Eye (tissue), 1 donor: ENCODE measurements at regions not wholly inside any gene's neighbourhood (a gene's known extent, or its start where the extent isn't known, plus 50 kb on each side); places are given as distances from the start of the nearest gene placed in this dataset.
"Not testable (repeated sequence)": the region's sequence is repeated elsewhere in the genome, so short reads cannot be mapped to it uniquely, and the experiment has no call there.

Source experiments
- DNase-seq: peaks from one replicate; pipeline ENCODE4 v3.0.0-alpha.2; 2015

DNA sequence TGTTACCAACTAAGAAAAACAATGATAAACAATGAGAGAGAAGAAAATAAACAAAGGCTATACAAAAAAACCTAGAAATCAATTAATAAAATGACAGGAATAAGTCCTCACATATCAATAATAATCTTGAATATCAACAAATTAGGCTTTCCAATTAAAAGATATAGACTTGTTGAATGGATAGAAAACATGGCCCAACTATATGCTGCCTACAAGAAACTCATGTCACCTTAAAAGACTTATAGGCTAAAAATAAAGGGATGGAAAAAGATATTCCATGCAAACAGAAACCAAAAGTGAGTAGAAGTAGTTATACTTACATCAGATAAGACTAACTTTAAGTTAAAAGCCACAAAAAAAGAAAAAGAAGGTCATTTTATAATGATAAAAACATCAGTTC is 183.9 kb downstream of the MYRFL start:
- DNase-seq, result no peak

DNA sequence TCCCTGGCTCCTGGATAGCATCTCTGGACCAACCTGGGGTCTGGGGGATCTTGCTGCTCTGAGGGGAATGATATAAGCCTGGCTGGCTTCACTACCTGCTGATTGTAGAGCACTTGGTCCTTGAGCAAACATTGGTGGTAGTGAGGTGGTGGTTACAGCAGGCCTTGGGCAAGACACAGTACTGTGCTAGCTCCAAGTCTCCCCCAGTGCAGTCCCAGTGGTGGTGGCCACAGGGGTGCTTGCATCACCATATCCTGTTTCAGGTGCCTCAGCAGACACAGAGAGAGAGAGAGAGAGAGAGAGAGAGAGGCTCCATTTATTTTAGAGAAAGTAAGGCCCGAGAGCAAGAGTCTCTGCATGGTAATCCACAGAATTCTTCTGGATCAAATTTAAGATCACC is 186.3 kb downstream of the MYRFL start:
- no peak for DNase-seq

DNA sequence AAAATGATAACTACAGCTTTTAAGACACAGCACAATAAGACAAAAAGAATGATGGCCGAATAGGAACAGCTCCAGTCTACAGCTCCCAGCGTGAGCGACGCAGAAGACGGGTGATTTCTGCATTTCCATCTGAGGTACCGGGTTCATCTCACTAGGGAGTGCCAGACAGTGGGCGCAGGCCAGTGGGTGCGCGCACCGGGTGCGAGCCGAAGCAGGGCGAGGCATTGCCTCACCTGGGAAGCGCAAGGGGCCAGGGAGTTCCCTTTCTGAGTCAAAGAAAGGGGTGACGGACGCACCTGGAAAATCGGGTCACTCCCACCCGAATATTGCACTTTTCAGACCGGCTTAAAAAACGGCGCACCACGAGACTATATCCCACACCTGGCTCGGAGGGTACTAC is 188.0 kb downstream of the MYRFL start:
- not testable (repeated sequence) for DNase-seq

DNA sequence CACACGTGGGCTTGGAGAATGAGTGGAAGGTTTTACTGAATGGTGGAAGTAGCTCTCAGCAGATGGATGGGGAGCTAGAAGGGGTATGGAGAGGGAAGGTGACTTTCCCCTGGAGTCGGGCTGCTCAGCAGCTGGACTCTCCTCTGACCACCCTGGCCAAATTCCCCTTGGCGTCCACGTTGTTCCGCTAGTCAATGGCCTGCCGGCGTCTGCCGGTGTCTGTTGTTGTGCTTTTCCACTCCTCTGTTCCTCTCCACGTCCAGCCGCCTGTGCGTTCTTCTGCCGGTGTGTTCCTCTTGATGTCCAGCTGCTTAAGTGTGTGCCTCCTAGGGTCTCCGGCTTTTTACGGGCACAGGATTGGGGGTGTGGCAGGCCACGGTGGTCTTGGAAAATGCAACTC is 203.5 kb downstream of the MYRFL start:
- DNase-seq, result no peak

- DNase-seq, result no peak
Measured at GRCh38 chr12:70028918-70029317, 203.9 kb downstream of the MYRFL start.

- no peak for DNase-seq
Measured at GRCh38 chr12:70031046-70031445, 206.0 kb downstream of the MYRFL start.

- peak; percentile 23 for DNase-seq
Measured at GRCh38 chr12:70032076-70032475, 207.0 kb downstream of the MYRFL start.

GRCh38 chr12:70033310-70033709 is 208.3 kb downstream of the MYRFL start:
- no peak for DNase-seq

DNA sequence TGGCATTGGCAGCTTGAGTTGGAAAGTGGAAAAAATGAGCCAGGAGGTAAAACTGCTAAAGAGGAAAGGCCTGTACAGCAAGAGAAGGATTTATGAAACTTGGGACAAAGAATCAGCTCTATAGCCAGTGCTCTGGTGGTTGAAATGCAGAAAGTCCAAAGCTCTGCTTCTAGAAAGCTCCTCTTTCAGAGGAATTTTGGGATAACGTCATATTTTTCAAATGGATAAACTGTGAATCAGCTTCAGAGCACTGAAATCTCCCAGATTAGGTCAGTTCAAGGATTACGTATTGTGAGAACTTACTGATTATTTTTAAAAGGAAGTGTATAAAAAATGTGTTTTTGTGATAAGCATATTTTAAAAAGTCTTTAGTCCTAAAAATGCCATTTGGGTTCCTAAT is 203.1 kb upstream of the CNOT2 start:
- peak; percentile 4 for DNase-seq

DNA sequence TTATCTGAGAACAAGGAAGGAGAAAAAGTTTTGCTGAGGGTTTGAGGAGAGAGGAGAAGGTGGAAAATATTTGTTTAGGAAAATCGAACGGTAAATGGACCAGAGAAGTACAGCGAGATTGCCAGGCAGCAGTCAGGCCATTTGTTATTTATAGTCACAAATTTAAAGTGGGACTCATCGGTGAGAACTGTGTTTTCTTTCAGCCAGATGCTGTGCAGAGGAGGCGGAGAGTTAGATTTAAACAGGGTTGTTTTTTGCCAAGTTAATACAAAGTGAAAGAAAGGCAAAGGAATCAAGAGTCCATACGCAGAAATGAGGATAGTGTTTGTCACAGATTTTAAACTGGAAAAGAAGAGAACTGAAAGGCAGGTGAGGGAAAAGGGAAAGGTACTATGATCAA is 200.6 kb upstream of the CNOT2 start:
- DNase-seq, result no peak

GRCh38 chr12:70043490-70044138 is 199.6 kb upstream of the CNOT2 start:
- DNase-seq, result no peak

DNA sequence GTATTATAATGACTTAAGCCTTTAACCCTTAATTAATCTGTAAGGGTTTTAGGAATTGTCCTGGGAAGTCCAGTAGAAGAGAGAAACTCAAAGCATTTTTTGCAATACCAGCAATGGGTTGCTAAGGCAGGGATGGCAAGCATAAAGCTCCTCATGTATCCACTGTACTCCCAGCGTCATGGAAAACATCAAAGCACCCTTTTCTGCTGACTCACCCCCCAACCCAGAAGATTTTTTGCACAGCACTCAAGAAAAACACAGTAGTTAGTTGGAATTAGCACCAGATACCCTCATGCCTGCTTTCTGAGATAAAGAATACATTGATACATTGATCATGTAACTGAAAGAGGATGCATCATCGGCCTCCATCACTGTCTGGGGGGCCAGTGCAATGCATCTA is 199.1 kb upstream of the CNOT2 start:
- no peak for DNase-seq

GRCh38 chr12:70045036-70045435 is 198.2 kb upstream of the CNOT2 start:
- DNase-seq, result no peak

DNA sequence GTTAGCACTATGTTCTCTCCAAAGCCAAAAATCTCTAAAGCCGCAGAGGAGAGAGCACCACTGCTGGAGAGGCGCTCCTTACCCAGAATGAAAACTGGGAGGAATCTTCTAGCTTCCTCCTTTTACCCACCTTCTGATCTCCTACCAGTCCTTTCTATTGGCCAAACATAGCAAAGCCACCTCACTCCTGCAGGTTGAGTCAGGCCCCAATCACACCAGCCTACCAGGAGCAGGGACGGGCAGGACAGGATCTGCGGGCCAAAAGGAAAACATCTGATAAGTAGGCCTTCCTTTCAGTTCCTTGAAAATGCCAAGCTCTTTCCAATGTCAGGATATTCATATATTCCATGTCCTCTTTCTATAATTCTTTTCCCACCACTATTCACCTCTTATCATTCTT is 197.7 kb upstream of the CNOT2 start:
- no peak for DNase-seq

GRCh38 chr12:70048521-70049250 is 194.5 kb upstream of the CNOT2 start:
- DNase-seq, result no peak

GRCh38 chr12:70049596-70050360 is 193.5 kb upstream of the CNOT2 start:
- no peak for DNase-seq

DNA sequence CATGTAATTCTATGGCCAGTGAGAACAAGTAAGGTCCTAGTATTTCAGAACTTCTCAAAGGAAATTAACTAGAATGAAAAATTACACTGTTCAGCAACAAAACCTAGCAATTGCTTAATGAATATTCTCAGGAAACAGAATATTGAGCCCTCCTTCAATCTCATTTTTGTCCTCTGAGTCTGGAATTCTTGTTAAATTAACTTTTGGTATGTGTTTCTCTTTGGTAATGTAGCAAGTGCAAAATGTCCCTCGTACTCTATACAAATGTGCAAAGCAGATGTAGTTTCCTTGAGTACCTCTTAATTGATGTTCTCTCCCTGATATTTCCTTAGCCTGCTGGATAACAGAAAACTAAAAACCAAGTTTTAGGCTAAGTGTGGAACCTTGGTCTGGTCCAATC is 190.8 kb upstream of the CNOT2 start:
- no peak for DNase-seq

DNA sequence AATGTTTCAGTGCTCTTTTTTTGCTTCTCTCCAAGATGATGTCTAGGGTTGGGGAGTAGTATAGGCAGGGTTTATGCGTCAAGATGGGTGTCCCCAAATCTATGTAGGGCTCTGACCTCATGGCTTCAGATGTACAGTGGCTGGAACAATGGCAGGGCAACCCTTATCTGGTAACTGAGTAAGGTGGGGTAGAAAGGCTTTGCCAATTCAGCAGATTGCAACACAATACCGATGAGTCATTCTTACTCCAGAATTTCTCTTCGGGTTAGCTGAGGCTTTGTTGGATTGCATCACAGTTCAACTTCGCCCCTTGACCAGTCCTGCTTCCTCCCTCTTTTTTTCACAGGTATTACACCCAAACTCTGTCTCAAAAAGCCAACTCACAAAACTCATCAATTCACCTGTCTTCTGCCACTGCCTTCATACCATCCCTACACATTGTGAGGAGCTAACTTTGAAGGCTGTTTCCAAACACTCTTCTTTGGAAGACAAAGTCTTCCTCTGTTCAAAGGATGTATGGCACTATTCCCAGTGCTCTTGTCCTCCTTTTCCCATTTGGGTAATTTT is 190.2 kb upstream of the CNOT2 start:
- DNase-seq, result no peak

GRCh38 chr12:70059373-70059772 is 183.9 kb upstream of the CNOT2 start:
- DNase-seq, result no peak

GRCh38 chr12:70060634-70061033 is 182.6 kb upstream of the CNOT2 start:
- DNase-seq, result no peak

DNA sequence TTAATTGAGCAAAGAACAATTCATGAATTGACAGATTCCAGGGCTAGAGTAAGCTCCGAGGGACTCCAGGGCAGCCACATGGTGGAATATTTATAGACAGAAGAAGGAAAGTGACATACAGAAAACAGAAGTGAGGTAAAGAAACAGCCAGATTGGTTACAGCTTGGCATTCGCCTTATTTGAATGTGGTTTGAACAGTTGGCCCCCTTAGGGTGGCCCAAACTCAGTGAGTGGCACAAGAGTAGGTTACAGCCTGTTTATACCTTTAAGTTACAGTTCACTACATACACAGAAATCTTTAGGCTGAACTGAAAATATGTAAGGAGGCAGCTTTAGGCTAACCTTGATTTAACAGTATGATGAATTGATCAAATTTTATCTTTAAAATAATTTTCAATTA is 174.5 kb upstream of the CNOT2 start:
- DNase-seq, result no peak

DNA sequence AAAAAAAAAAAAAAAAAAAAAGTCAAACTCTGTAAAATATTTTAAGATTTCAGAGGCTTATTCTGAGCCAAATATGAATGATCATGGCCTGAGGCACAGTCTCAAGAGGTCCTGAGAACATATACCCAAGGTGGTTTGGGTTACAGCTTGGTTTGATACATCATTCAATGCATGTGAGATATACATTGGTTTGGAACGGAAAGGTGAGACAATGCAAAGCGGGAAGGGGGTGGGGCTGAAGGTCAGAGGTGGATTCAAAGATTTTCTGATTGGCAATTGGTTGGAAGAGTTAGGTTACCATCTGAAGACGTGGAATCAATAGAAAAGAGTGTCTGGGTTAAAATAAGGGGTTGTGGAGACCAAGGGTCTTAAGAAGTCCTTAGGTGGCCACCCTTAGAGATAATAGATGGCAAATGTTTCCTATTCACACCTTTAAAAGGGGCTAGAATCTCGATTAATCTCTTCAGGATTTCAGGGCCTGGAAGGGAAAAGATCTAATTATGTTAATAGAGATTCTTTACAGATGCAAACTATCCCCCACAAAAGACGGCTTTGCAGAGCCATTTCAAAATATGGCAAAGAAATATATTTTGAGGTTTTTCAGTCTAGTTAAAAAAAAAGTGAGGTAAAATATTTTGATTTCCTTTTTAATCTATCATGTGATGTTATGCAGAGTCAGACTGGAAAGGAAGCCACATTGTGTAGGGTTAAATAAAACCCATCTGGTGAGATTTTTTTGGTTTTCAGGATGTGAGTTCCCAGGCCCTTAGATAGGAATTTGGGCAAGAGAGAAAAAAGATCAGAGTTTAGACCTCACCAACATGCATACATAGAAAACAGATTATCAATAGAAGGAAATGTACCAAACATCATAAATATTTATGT is 173.8 kb upstream of the CNOT2 start:
- DNase-seq, result no peak
